IMR-90 (cell line): ENCODE measurements at regions not wholly inside any gene's neighbourhood (a gene's known extent, or its start where the extent isn't known, plus 50 kb on each side); places are given as distances from the start of the nearest gene placed in this dataset.

Experiments
- ATAC-seq: fragments of 200-7000 bp; cut with Tn5 transposase; 2 replicates; pipeline ENCODE4 v1.9.1; 2020; ENCODE audit warnings: low read depth, mild to moderate bottlenecking, moderate library complexity
- BruUV-seq: library from RNA; stranded (reverse); fragments of 400-500 nt; replicated peaks from 2 replicates; lab custom pipeline; 2021; lab: Mats Ljungman, UMichigan
- CTCF ChIA-PET: fragments of 300-600 bp; formaldehyde crosslinking; extraction: SDS; loops from one replicate; lab custom pipeline; 2021; ENCODE audit warnings: antibody characterized with exemption; lab: Yijun Ruan, JAX
- POLR2A ChIA-PET: fragments of 300-600 bp; sonication (Branson Sonifier 250); formaldehyde crosslinking; loops from one replicate; lab custom pipeline; 2022; ENCODE audit warnings: antibody characterized with exemption; ENCODE audit not compliant: unreplicated experiment; lab: Charles Lee
- DNase-seq: peaks from one replicate; pipeline ENCODE4 v3.0.0; 2013
- H2AFZ ChIP-seq: replicated peaks from 2 replicates; pipeline ENCODE3; 2013; ENCODE audit warnings: low read length, mild to moderate bottlenecking; ENCODE audit not compliant: poor library complexity
- H2AK5ac ChIP-seq: 2 replicates; pipeline ENCODE4 v1.6.1; 2013; ENCODE audit warnings: low read depth, low read length, inconsistent platforms
- H2AK9ac ChIP-seq: replicated peaks from 2 replicates; pipeline ENCODE3; 2013; ENCODE audit warnings: mild to moderate bottlenecking, low read depth, low read length, moderate library complexity; ENCODE audit not compliant: poor library complexity
- H2BK120ac ChIP-seq: 2 replicates; pipeline ENCODE4 v1.6.1; 2013; ENCODE audit warnings: low read depth, low read length, inconsistent platforms
- H2BK15ac ChIP-seq: 3 replicates; pipeline ENCODE4 v1.6.1; 2013; ENCODE audit warnings: low read depth, low read length, inconsistent platforms
- H2BK20ac ChIP-seq: 2 replicates; pipeline ENCODE4 v1.6.1; 2013; ENCODE audit warnings: low read depth, mild to moderate bottlenecking, inconsistent platforms, low read length, moderate library complexity
- H2BK5ac ChIP-seq: 2 replicates; pipeline ENCODE4 v1.6.1; 2013; ENCODE audit warnings: mild to moderate bottlenecking, low read depth, low read length, inconsistent platforms; ENCODE audit not compliant: poor library complexity, severe bottlenecking
- H3K14ac ChIP-seq: replicated peaks from 2 replicates; pipeline ENCODE4 v1.6.1; 2013; ENCODE audit warnings: low read depth, low read length, inconsistent platforms
- H3K18ac ChIP-seq: 2 replicates; pipeline ENCODE4 v1.6.1; 2013; ENCODE audit warnings: low read depth, low read length, control low read depth
- H3K23ac ChIP-seq: 2 replicates; pipeline ENCODE4 v1.6.1; 2013; ENCODE audit warnings: low read depth, low read length, inconsistent platforms
- H3K27ac ChIP-seq: 2 replicates; pipeline ENCODE4 v1.5.1; 2013; ENCODE audit warnings: mild to moderate bottlenecking, control low read depth, low read length; ENCODE audit not compliant: insufficient read depth
- H3K27me3 ChIP-seq: 2 replicates; pipeline ENCODE4 v1.6.1; 2013; ENCODE audit warnings: low read length; ENCODE audit not compliant: control insufficient read depth, insufficient read depth
- H3K36me3 ChIP-seq: 2 replicates; pipeline ENCODE4 v1.6.1; 2013; ENCODE audit warnings: low read length, mixed read lengths; ENCODE audit not compliant: control insufficient read depth, insufficient read depth
- H3K4ac ChIP-seq: 2 replicates; pipeline ENCODE4 v1.6.1; 2013; ENCODE audit warnings: low read depth, low read length, inconsistent platforms
- H3K4me1 ChIP-seq: 2 replicates; pipeline ENCODE4 v1.6.1; 2013; ENCODE audit warnings: low read length, mixed read lengths; ENCODE audit not compliant: control insufficient read depth, insufficient read depth
- H3K4me2 ChIP-seq: 2 replicates; pipeline ENCODE4 v1.6.1; 2013; ENCODE audit warnings: low read depth, mild to moderate bottlenecking, control low read depth, low read length, moderate library complexity
- H3K4me3 ChIP-seq: 2 replicates; pipeline ENCODE4 v1.5.1; 2013; ENCODE audit warnings: low read depth, mild to moderate bottlenecking, control low read depth, low read length, moderate library complexity; ENCODE audit not compliant: insufficient read depth
- H3K56ac ChIP-seq: 2 replicates; pipeline ENCODE4 v1.6.1; 2013; ENCODE audit warnings: low read length, inconsistent platforms; ENCODE audit not compliant: insufficient read depth; ENCODE audit errors: extremely low read depth
- H3K79me1 ChIP-seq, 2 experiments: 2 replicates each; pipeline ENCODE4 v1.6.1; 2013; ENCODE audit warnings: low read length in 2 of 2, inconsistent platforms in 1 of 2, low read depth in 1 of 2
- H3K9ac ChIP-seq: 2 replicates; pipeline ENCODE4 v1.6.1; 2013; ENCODE audit warnings: low read depth, low read length, control low read depth
- H3K9me1 ChIP-seq: 2 replicates; pipeline ENCODE4 v1.6.1; 2013; ENCODE audit warnings: low read length, inconsistent platforms; ENCODE audit not compliant: insufficient read depth
- H3K9me3 ChIP-seq: 2 replicates; pipeline ENCODE4 v1.6.1; 2013; ENCODE audit warnings: low read length; ENCODE audit not compliant: control insufficient read depth, insufficient read depth
- H4K20me1 ChIP-seq: 2 replicates; pipeline ENCODE4 v1.6.1; 2013; ENCODE audit warnings: low read length, inconsistent platforms; ENCODE audit not compliant: insufficient read depth
- H4K5ac ChIP-seq: 2 replicates; pipeline ENCODE4 v1.6.1; 2013; ENCODE audit warnings: mild to moderate bottlenecking, low read depth, low read length, control low read depth
- H4K8ac ChIP-seq, 2 experiments: 2 replicates each; pipeline ENCODE4 v1.6.1; 2013; ENCODE audit warnings: low read depth in 2 of 2, low read length in 2 of 2, control low read depth in 1 of 2, inconsistent platforms in 1 of 2
- H4K91ac ChIP-seq: 2 replicates; pipeline ENCODE4 v1.6.1; 2013; ENCODE audit warnings: low read depth, low read length, inconsistent platforms; ENCODE audit not compliant: insufficient read depth
- BHLHE40 ChIP-seq: fragments of 150-350 bp; IDR thresholded peaks from 2 replicates; pipeline ENCODE4 v1.6.1; 2016; ENCODE audit warnings: mild to moderate bottlenecking, low read depth, low read length
- CEBPB ChIP-seq: IDR thresholded peaks from 2 replicates; pipeline ENCODE4 v1.6.1; 2012; ENCODE audit warnings: low read depth, low read length, improper control_type of control experiment
- CHD1 ChIP-seq: IDR thresholded peaks from 2 replicates; pipeline ENCODE4 v1.6.1; 2012; ENCODE audit warnings: low read depth, low read length, improper control_type of control experiment
- CTCF ChIP-seq: conservative IDR thresholded peaks from 2 replicates; pipeline ENCODE4 v1.5.1; 2012; ENCODE audit warnings: mild to moderate bottlenecking, low read depth, low read length, improper control_type of control experiment
- ELK1 ChIP-seq: fragments of 150-350 bp; IDR thresholded peaks from 2 replicates; pipeline ENCODE4 v1.6.1; 2016; ENCODE audit warnings: low read depth, mild to moderate bottlenecking, low read length, moderate library complexity, borderline replicate concordance
- FOS ChIP-seq: fragments of 150-350 bp; IDR thresholded peaks from 2 replicates; pipeline ENCODE4 v1.6.1; 2016; ENCODE audit warnings: low read depth, low read length
- MAFK ChIP-seq: IDR thresholded peaks from 2 replicates; pipeline ENCODE4 v1.6.1; 2012; ENCODE audit warnings: low read depth, low read length, improper control_type of control experiment
- MAZ ChIP-seq: IDR thresholded peaks from 2 replicates; pipeline ENCODE4 v1.6.1; 2012; ENCODE audit warnings: low read depth, mild to moderate bottlenecking, low read length, improper control_type of control experiment, moderate library complexity, borderline replicate concordance
- MXI1 ChIP-seq: IDR thresholded peaks from 2 replicates; pipeline ENCODE4 v1.6.1; 2012; ENCODE audit warnings: low read depth, mild to moderate bottlenecking, low read length, moderate library complexity, borderline replicate concordance
- NFE2L2 ChIP-seq: fragments of 150-350 bp; IDR thresholded peaks from 2 replicates; pipeline ENCODE4 v1.6.1; 2016; ENCODE audit warnings: low read depth, mild to moderate bottlenecking, low read length
- POLR2A ChIP-seq: IDR thresholded peaks from 2 replicates; pipeline ENCODE4 v1.6.1; 2012; ENCODE audit warnings: mild to moderate bottlenecking, low read depth, low read length
- RAD21 ChIP-seq: IDR thresholded peaks from 2 replicates; pipeline ENCODE4 v1.6.1; 2012; ENCODE audit warnings: low read length, improper control_type of control experiment
- RCOR1 ChIP-seq: IDR thresholded peaks from 2 replicates; pipeline ENCODE4 v1.6.1; 2012; ENCODE audit warnings: mild to moderate bottlenecking, low read length, improper control_type of control experiment; ENCODE audit not compliant: insufficient replicate concordance
- RFX5 ChIP-seq: IDR thresholded peaks from 2 replicates; pipeline ENCODE4 v1.8.0; 2012; ENCODE audit warnings: low read depth, mild to moderate bottlenecking, low read length, moderate library complexity
- SMC3 ChIP-seq: fragments of 150-350 bp; IDR thresholded peaks from 2 replicates; pipeline ENCODE4 v1.6.1; 2016; ENCODE audit warnings: low read depth, mild to moderate bottlenecking, antibody characterized with exemption, low read length, moderate library complexity
- USF2 ChIP-seq: fragments of 150-350 bp; IDR thresholded peaks from 2 replicates; pipeline ENCODE4 v1.6.1; 2017; ENCODE audit warnings: mild to moderate bottlenecking, antibody characterized with exemption, low read length, low read depth
- dilution Hi-C: fragments of 300-500 bp; cut with HindIII; formaldehyde crosslinking; loops from one replicate; pipeline ENCODE4 v1.14.3; 2018; ENCODE audit warnings: low sequenced_read_pairs; ENCODE audit not compliant: unreplicated experiment
- in situ Hi-C: fragments of 300-500 bp; cut with MboI; formaldehyde crosslinking; loops from 3 replicates; pipeline ENCODE4 v1.14.3; 2019; ENCODE audit warnings: low sequenced_read_pairs, inconsistent platforms, mixed read lengths
- intact Hi-C: fragments of 100-400 bp; cut with micrococcal nuclease; formaldehyde crosslinking; loops from 2 replicates; pipeline ENCODE4 v1.10.0; 2022

GRCh38 chr12:127374447-127374846, 892.5 kb upstream of the TMEM132C start:
- BruUV-seq: no TSS peak
- Histone ChIP-seq H4K5ac (no peak overlapping the region), H2BK20ac (no peak overlapping the region), H3K14ac (no peak overlapping the region), H3K56ac (no peak overlapping the region), H3K79me1 (no peaks in the 10 kb centered on the region), H3K9ac (no peak overlapping the region), H3K4me3 (no peak overlapping the region), H3K9me3 (peaks cover 5% of the 10 kb centered on the region; the same call in 1 of the 2 replicates), H3K36me3 (no peaks in the 10 kb centered on the region), H2BK5ac (no peak overlapping the region), H3K4ac (no peak overlapping the region), H4K20me1 (no peaks in the 10 kb centered on the region), H3K27ac (no peak overlapping the region), H3K4me2 (no peak overlapping the region), H3K9me1 (no peaks in the 10 kb centered on the region), H3K18ac (no peak overlapping the region), H2BK15ac (no peak overlapping the region), H4K8ac (no peak overlapping the region), H4K91ac (no peak overlapping the region), H2AFZ (no peak overlapping the region), H3K23ac (no peak overlapping the region), H2AK5ac (no peak overlapping the region), H3K4me1 (no peaks in the 10 kb centered on the region), H2AK9ac (no peak overlapping the region), H2BK120ac (no peak overlapping the region), H3K27me3 (no peaks in the 10 kb centered on the region)
- TF ChIP-seq MXI1: no peak
- TF ChIP-seq USF2: no peak
- no peak for TF ChIP-seq MAFK
- no peak for TF ChIP-seq CHD1
- TF ChIP-seq FOS: no peak
- no peak for TF ChIP-seq MAZ
- TF ChIP-seq ELK1: no peak
- TF ChIP-seq RAD21: no peak
- TF ChIP-seq CTCF: no peak
- no peak for TF ChIP-seq BHLHE40
- no peak for TF ChIP-seq POLR2A
- TF ChIP-seq RCOR1: no peak
- no peak for TF ChIP-seq CEBPB
- no peak for TF ChIP-seq SMC3
- no peak for TF ChIP-seq RFX5
- no peak for TF ChIP-seq NFE2L2
- in situ Hi-C loops (no loop called here), dilution Hi-C loops (no loop called here), intact Hi-C loops (no loop called here)
- ATAC-seq (no peak), DNase-seq (no peak)
- ChIA-PET CTCF (no interaction called here), POLR2A (no interaction called here)
